ENCODE measurements at regions not wholly inside any gene's neighbourhood (a gene's known extent, or its start where the extent isn't known, plus 50 kb on each side); places are given as distances from the start of the nearest gene placed in this dataset.

GRCh38 chr5:92588876-92589275 is 992.1 kb downstream of the NR2F1-AS1 start:
- TF ChIP-seq CTCF (conservative IDR thresholded peaks at IDR 0.05; ENCODE audit: low read depth in 2 of 2), result no peak
- no peak for TF ChIP-seq POLR2AphosphoS5 (IDR thresholded peaks at IDR 0.05; ENCODE audit: low read depth)
- TF ChIP-seq EZH2phosphoT487 (IDR thresholded peaks at IDR 0.05; ENCODE audit: unreplicated experiment), result no peak

All from GM23338 (cell line).